DMS153 treated with DMSO at 0.1 percent for 48 hours (cell line): ENCODE measurements at regions not wholly inside any gene's neighbourhood (a gene's known extent, or its start where the extent isn't known, plus 50 kb on each side); places are given as distances from the start of the nearest gene placed in this dataset.
"Not testable (repeated sequence)": the region's sequence is repeated elsewhere in the genome, so short reads cannot be mapped to it uniquely, and the experiment has no call there.

ENCODE experiments used
- DNase-seq: peaks from one replicate; lab custom pipeline; 2025; ENCODE audit not compliant: unreplicated experiment; lab: John Stamatoyannopoulos, UW

DNA sequence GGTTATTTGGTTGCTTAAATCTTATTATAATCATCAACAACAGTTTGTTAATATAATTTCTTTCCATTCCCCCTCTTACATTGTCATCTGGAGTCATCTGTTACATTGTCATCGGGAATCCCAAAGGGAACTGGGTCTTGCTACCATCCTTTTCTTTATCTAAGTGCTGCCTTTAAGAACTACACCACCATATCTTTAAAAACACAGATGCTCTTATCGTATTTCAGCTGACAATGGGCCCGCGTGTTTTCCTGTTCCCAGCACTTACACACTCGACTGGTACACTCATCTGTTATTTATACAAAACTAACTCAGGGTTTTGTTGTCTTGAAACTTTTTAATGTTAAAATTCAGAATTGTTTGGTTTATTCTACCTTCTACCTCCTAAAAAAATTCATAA is 256.2 kb upstream of the MGMT start:
- no peak for DNase-seq

GRCh38 chr10:129213256-129213655 is 253.8 kb upstream of the MGMT start:
- DNase-seq: no peak

- not testable (repeated sequence) for DNase-seq
Measured at GRCh38 chr10:129213996-129214395, 253.0 kb upstream of the MGMT start.

DNA sequence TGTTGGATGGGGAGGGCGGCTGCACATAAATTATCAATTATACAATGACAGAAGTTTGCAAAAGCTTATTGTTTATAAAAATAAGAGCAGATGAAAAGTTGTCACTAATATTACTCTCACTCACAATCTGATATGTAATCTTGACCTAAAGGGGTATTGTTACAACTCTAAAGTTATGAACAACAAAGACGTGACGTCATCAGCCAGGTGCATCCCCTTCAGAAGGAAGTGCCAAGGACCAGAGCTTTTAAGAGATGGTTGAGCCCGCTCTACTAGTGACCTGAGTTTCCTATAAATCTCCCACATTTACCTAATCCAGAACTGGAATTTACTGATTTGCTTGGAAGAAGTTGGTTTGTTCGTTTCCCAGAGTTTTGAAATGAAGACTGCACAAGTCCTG is 247.7 kb upstream of the MGMT start:
- no peak for DNase-seq

DNA sequence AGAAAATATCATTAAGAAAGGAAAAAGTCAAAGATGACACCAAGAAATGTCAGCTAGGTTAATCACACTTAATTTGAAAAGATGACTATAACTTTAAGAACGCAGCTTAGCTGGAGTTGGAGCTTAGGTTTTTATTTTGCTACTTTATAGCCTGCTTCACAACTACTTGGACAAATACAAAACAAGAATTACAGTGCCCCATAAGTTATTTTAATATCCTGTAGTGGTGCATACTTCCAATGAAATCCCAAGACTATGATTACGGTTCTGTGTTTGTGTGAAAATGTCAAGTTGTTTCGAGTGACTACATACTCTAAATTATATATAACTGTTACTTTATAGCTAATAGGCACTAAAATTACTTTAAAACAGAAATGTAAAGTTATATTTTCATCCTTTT is 244.6 kb upstream of the MGMT start:
- no peak for DNase-seq

DNA sequence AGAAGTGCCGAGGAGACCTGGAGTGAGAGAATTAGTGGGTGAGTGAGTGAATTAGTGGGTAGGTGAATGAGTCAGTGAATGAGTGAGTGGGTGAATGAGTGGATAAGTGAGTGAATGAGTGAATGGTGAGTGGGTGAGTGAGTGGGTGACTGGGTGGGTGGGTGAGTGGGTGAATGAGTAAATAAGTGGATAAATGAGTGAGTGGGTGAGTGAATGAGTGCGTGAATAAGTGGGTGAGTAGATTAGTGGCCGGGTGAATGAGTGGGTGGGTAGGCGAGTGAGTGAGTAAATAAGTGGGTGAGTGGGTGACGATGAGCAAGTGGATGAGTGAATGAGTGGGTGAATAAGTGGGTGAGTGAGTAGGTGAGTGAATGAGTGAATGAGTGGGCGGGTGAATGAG is 243.7 kb upstream of the MGMT start:
- no peak for DNase-seq

DNA sequence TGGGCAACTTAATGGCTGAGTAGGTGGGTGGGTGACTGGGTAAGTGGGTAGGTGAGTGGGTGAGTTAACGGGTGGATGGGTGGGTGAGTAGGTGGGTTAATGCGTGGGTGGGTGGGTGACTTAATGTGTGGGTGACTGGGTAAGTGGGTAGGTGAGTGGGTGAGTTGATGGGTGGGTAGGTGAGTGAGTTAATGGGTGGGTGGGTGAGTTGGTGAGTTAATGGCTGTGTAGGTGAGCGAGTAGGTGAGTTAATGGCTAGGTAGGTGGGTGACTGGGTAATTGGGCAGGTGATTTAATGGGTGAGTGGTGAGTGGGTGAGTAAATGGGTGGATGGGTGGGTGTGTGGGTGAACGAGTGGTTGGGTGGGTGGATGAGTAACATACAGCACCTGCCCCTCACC is 243.0 kb upstream of the MGMT start:
- DNase-seq: no peak

GRCh38 chr10:129231821-129232220 is 235.2 kb upstream of the MGMT start:
- DNase-seq: no peak

- no peak for DNase-seq
Measured at GRCh38 chr10:129233351-129234148, 233.5 kb upstream of the MGMT start.

- no peak for DNase-seq
Measured at GRCh38 chr10:129236274-129236691, 230.8 kb upstream of the MGMT start.

DNA sequence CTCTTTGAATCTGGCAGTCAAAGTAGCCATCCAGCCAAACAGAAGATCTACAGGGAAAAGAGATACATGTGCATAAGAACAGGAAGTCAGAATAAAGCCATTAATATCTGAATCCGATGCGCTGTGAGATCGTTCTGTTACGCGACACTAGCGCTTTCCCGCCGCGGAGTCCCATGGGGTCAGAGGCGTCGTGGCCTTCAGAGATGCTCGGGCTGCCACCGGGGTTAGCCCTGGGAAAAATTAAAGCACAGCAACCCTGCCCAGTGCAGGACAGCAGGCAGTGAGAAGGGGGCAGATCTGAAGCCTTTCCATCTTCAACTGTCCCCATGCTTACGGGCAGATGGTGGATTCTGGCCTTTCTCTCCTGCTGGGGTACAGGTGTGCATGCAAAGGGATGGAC is 225.6 kb upstream of the MGMT start:
- DNase-seq: no peak

GRCh38 chr10:129244298-129244697 is 222.7 kb upstream of the MGMT start:
- no peak for DNase-seq

GRCh38 chr10:129244757-129245156 is 222.3 kb upstream of the MGMT start:
- DNase-seq: no peak

GRCh38 chr10:129253161-129253864 is 213.7 kb upstream of the MGMT start:
- DNase-seq: no peak

DNA sequence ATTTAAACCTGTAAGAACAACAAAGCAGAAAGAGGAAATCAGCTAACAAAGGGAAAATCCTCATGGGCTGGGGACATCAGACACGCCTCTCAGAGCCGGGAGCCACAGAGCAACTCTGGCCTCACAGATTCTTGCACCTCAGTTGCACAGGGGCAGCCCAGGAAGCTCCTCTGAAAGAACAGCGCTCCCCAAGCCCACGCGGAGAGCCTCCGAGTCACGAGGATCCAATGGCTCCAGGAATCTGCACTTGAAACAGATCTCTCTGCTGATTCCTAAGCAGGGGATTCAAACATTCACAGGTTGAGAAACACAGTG is 213.2 kb upstream of the MGMT start:
- DNase-seq: no peak

GRCh38 chr10:129258283-129258923 is 208.6 kb upstream of the MGMT start:
- DNase-seq: no peak

- DNase-seq: no peak
Measured at GRCh38 chr10:129259128-129259815, 207.8 kb upstream of the MGMT start.

- DNase-seq: no peak
Measured at GRCh38 chr10:129272176-129272575, 194.9 kb upstream of the MGMT start.

DNA sequence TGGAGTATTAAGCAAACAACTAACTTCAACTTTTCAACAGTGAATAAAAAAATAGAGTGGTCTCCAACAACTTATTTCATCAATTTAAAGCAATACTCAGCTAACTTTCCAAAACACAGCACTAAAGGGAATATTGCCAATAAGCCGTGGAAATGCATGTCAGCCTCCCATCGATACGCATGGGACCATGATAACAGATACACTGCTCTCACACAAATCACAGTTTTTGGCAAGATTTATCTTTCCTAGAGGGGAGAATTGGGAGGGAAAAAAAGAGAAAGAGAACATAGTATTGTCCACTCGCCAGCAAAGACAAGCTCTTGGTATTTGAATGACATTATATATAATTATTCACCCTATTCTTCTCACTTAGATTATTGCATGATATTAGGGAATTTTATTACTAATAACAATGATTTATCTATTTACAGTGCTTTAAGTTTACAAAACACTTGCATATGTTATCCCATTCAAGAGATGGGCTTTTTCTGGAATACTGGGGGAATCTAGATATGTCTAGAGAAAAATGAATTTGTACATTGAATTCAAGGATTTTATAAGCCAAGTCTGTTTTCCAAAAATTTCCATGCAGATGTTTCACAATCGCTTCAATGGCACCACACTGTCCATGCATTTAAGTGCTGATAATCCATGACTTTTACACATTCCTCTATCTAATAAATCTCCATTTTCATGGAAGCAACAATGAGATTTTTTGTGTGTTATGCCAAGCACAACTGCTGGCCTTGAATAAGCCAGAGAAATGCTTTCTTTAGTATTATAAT is 194.0 kb upstream of the MGMT start:
- DNase-seq: no peak

- DNase-seq: no peak
Measured at GRCh38 chr10:129273860-129274259, 193.2 kb upstream of the MGMT start.
